Fibroblast of lung (primary cell): ENCODE measurements at regions not wholly inside any gene's neighbourhood (a gene's known extent, or its start where the extent isn't known, plus 50 kb on each side); places are given as distances from the start of the nearest gene placed in this dataset.
A peak's percentile ranks its signal among the peaks of the same experiment; 100 is the strongest.

ENCODE experiments used
- DNase-seq, 2 donors: peaks; one replicate each; pipeline versions ENCODE4 v3.0.0 to v3.0.0-alpha.2; 2010; ENCODE audit warnings: low read depth in 2 of 2
- H2AFZ ChIP-seq: 2 replicates; pipeline ENCODE4 v1.5.1; 2012; ENCODE audit warnings: low read length, control low read depth, inconsistent platforms
- H3K27ac ChIP-seq: 2 replicates; pipeline ENCODE4 v1.5.1; 2011; ENCODE audit warnings: low read length, control low read depth; ENCODE audit not compliant: insufficient read depth
- H3K27me3 ChIP-seq: 2 replicates; pipeline ENCODE4 v1.5.1; 2011; ENCODE audit warnings: mild to moderate bottlenecking, low read length; ENCODE audit not compliant: control insufficient read depth, insufficient read depth
- H3K36me3 ChIP-seq: 2 replicates; pipeline ENCODE4 v1.5.1; 2011; ENCODE audit warnings: low read length; ENCODE audit not compliant: control insufficient read depth, insufficient read depth
- H3K4me1 ChIP-seq: 2 replicates; pipeline ENCODE4 v1.5.1; 2011; ENCODE audit warnings: low read length; ENCODE audit not compliant: control insufficient read depth, insufficient read depth; ENCODE audit errors: extremely low read depth
- H3K4me2 ChIP-seq: 2 replicates; pipeline ENCODE4 v1.5.1; 2011; ENCODE audit warnings: low read length, control low read depth; ENCODE audit not compliant: insufficient read depth; ENCODE audit errors: extremely low read depth
- H3K4me3 ChIP-seq, 4 experiments: fragments of 200-600 bp in 1 of 4; sonication (generic) in 1 of 4; replicated peaks in 1 of 4; 2 replicates each; pipeline ENCODE4 v1.5.1; 2011 to 2016; ENCODE audit warnings: low read length in 4 of 4, low read depth in 3 of 4, mild to moderate bottlenecking in 3 of 4, control low read depth in 2 of 4, inconsistent platforms in 1 of 4, mixed read lengths in 1 of 4; ENCODE audit not compliant: insufficient read depth in 1 of 4; ENCODE audit errors: control extremely low read depth in 1 of 4
- H3K79me2 ChIP-seq: 2 replicates; pipeline ENCODE4 v1.5.1; 2012; ENCODE audit warnings: mild to moderate bottlenecking, low read length, inconsistent platforms; ENCODE audit not compliant: control insufficient read depth, insufficient read depth
- H3K9ac ChIP-seq: 2 replicates; pipeline ENCODE4 v1.5.1; 2011; ENCODE audit warnings: mild to moderate bottlenecking, low read length, control low read depth; ENCODE audit not compliant: insufficient read depth
- H3K9me3 ChIP-seq: 2 replicates; pipeline ENCODE4 v1.5.1; 2012; ENCODE audit warnings: low read depth, low read length; ENCODE audit not compliant: control insufficient read depth, insufficient read depth
- H4K20me1 ChIP-seq: 2 replicates; pipeline ENCODE4 v1.5.1; 2011; ENCODE audit warnings: low read length; ENCODE audit not compliant: control insufficient read depth, insufficient read depth; ENCODE audit errors: extremely low read depth
- EZH2 ChIP-seq: IDR thresholded peaks from 2 replicates; pipeline ENCODE4 v1.5.1; 2012; ENCODE audit warnings: low read length, control low read depth, mild to moderate bottlenecking; ENCODE audit errors: missing control alignments
- TF ChIP-seq, protein P1 (sequence below), 2 donors: IDR thresholded peaks in 1 of 2; conservative IDR thresholded peaks in 1 of 2; 1 replicate in 1 of 2; 2 replicates in 1 of 2; pipeline ENCODE4 v1.5.1; 2011 to 2012; ENCODE audit warnings: low read length in 2 of 2, control low read depth in 1 of 2, inconsistent platforms in 1 of 2, low read depth in 1 of 2, mild to moderate bottlenecking in 1 of 2

DNA sequence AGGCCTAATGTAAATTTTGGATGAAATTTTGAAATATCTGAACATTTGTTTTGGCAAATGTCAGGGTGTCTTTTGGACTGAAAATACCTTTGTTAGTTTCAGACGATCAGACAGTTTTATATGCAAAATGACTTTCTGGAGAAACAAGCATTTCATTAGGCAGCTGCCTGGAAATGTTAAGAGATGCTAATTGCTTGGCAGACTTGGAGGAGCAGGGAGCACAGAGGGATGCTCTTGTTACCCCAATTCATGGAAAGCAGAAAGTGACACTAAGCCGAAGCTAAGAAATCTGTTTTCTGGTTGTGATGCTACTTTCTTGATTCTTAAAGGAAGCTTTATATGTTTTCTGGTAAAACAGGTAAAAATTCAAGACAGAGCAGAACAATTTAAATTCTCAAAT lies 204.3 kb upstream of the GBE1 start:
- H4K20me1 ChIP-seq: no peaks in the 10 kb centered on the region
- H2AFZ ChIP-seq: no peak overlapping the region
- no peaks in the 10 kb centered on the region for H3K4me1 ChIP-seq
- no peak overlapping the region for H3K4me3 ChIP-seq
- H3K9ac ChIP-seq: no peak overlapping the region
- no peak overlapping the region for H3K4me2 ChIP-seq
- H3K79me2 ChIP-seq: no peaks in the 10 kb centered on the region
- H3K27me3 ChIP-seq: no peaks in the 10 kb centered on the region
- TF ChIP-seq EZH2: no peak
- TF ChIP-seq, protein P1, sequence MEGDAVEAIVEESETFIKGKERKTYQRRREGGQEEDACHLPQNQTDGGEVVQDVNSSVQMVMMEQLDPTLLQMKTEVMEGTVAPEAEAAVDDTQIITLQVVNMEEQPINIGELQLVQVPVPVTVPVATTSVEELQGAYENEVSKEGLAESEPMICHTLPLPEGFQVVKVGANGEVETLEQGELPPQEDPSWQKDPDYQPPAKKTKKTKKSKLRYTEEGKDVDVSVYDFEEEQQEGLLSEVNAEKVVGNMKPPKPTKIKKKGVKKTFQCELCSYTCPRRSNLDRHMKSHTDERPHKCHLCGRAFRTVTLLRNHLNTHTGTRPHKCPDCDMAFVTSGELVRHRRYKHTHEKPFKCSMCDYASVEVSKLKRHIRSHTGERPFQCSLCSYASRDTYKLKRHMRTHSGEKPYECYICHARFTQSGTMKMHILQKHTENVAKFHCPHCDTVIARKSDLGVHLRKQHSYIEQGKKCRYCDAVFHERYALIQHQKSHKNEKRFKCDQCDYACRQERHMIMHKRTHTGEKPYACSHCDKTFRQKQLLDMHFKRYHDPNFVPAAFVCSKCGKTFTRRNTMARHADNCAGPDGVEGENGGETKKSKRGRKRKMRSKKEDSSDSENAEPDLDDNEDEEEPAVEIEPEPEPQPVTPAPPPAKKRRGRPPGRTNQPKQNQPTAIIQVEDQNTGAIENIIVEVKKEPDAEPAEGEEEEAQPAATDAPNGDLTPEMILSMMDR (conservative IDR thresholded peaks at IDR 0.05 in 1 of 2, IDR thresholded peaks at IDR 0.05 in 1 of 2; ENCODE audit: low read depth in 1 of 2, low read length in 2 of 2): no peak
- DNase-seq: no peak
- no peaks in the 10 kb centered on the region for H3K9me3 ChIP-seq
- no peak overlapping the region for H3K27ac ChIP-seq
- no peaks in the 10 kb centered on the region for H3K36me3 ChIP-seq

DNA sequence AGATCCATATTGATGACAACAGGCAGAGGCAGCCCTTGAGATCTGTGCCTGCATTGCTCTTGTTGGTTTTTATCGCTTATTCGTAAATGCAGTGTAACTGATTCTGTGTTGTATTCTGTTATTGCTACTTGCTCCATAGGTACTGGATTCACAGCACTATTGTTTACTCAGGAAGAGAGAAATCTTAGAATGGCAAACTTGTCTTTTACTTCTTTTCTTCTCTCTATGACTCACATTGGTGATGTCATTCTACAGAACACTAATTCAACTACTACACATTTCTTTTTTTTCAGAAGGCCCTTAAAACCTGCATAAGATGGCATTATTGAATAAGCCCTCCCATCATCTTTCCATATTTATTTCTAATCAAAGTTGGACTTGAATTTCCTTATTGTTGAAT lies 201.0 kb upstream of the GBE1 start:
- H3K36me3 ChIP-seq: no peaks in the 10 kb centered on the region
- no peak overlapping the region for H3K4me3 ChIP-seq
- H2AFZ ChIP-seq: no peak overlapping the region
- no peak for TF ChIP-seq EZH2
- TF ChIP-seq, protein P1 (conservative IDR thresholded peaks at IDR 0.05 in 1 of 2, IDR thresholded peaks at IDR 0.05 in 1 of 2; ENCODE audit: low read depth in 1 of 2, low read length in 2 of 2): no peak
- H3K27me3 ChIP-seq: no peaks in the 10 kb centered on the region
- no peaks in the 10 kb centered on the region for H4K20me1 ChIP-seq
- no peaks in the 10 kb centered on the region for H3K9me3 ChIP-seq
- no peak overlapping the region for H3K27ac ChIP-seq
- no peak overlapping the region for H3K4me2 ChIP-seq
- H3K79me2 ChIP-seq: no peaks in the 10 kb centered on the region
- no peak overlapping the region for H3K9ac ChIP-seq
- H3K4me1 ChIP-seq: no peaks in the 10 kb centered on the region
- peak in 1 of 2 donors; percentile 46 for DNase-seq

DNA sequence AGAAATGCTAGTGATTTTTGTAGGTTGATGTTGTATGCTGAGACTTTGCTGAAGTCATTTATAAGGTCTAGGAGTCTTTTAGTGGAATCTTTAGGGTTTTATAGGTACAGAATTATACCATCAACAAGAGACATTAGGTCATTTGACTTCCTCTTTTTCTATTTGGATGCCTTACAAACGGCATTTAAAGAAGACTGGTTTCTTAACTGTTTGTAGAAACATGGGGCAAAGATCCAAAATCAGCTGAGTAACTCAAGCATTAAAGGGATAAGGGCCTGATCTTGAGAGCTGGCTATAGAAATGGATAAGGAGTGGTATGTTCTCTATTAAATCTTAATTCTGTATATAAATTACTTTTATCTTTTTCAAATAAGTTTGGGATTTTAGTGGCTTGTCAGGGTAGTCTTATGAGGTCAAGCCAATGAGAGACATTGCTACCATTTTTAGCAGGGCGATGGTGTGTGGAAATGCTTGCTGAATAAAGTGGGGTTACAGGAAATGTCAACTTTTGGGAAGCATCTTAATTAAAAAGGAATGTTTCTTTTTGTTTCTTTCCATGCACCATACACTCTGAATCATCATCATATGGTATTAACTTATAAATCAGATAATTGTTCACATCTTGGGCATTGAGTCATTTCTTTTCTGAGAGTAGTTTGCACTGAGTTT lies 197.7 kb upstream of the GBE1 start:
- Histone ChIP-seq H3K9ac (no peak overlapping the region), H3K9me3 (no peaks in the 10 kb centered on the region), H3K36me3 (no peaks in the 10 kb centered on the region), H3K79me2 (no peaks in the 10 kb centered on the region), H3K4me3 (no peak overlapping the region), H3K27ac (no peak overlapping the region), H3K4me1 (no peaks in the 10 kb centered on the region), H4K20me1 (no peaks in the 10 kb centered on the region), H2AFZ (no peak overlapping the region), H3K4me2 (no peak overlapping the region), H3K27me3 (no peaks in the 10 kb centered on the region)
- TF ChIP-seq, protein P1 (conservative IDR thresholded peaks at IDR 0.05 in 1 of 2, IDR thresholded peaks at IDR 0.05 in 1 of 2; ENCODE audit: low read depth in 1 of 2, low read length in 2 of 2): no peak
- no peak for TF ChIP-seq EZH2
- peak; percentile 12 to 50 for DNase-seq
